ENCODE measurements at regions not wholly inside any gene's neighbourhood (a gene's known extent, or its start where the extent isn't known, plus 50 kb on each side); places are given as distances from the start of the nearest gene placed in this dataset.

- no peak for DNase-seq (ENCODE audit: low read depth)
These were observed 129.3 kb upstream of the TPM1 start for GRCh38 chr15:62913246-62913645.

GRCh38 chr15:62914461-62915079 lies 128.0 kb upstream of the TPM1 start:
- DNase-seq (ENCODE audit: low read depth) = no peak

- no peak for DNase-seq (ENCODE audit: low read depth)
These were observed 121.7 kb upstream of the TPM1 start for GRCh38 chr15:62920682-62921502.

GRCh38 chr15:62922514-62922913 lies 120.0 kb upstream of the TPM1 start:
- DNase-seq (ENCODE audit: low read depth) = no peak

- no peak for DNase-seq (ENCODE audit: low read depth)
These were observed 116.7 kb upstream of the TPM1 start for GRCh38 chr15:62925875-62926274.

- no peak for DNase-seq (ENCODE audit: low read depth)
These were observed 115.4 kb upstream of the TPM1 start for GRCh38 chr15:62927196-62927595.

- DNase-seq (ENCODE audit: low read depth) = no peak
These were observed 114.7 kb upstream of the TPM1 start for GRCh38 chr15:62927836-62928235.

GRCh38 chr15:62928242-62928999 lies 114.1 kb upstream of the TPM1 start:
- no peak for DNase-seq (ENCODE audit: low read depth)

- no peak for DNase-seq (ENCODE audit: low read depth)
These were observed 113.6 kb upstream of the TPM1 start for GRCh38 chr15:62929000-62929357.

GRCh38 chr15:62931650-62932049 lies 110.9 kb upstream of the TPM1 start:
- DNase-seq (ENCODE audit: low read depth) = no peak

GRCh38 chr15:62932436-62932835 lies 110.1 kb upstream of the TPM1 start:
- DNase-seq (ENCODE audit: low read depth) = no peak

GRCh38 chr15:62933386-62933785 lies 109.2 kb upstream of the TPM1 start:
- DNase-seq (ENCODE audit: low read depth) = no peak

- no peak for DNase-seq (ENCODE audit: low read depth)
These were observed 108.1 kb upstream of the TPM1 start for GRCh38 chr15:62934236-62934971.

- no peak for DNase-seq (ENCODE audit: low read depth)
These were observed 107.1 kb upstream of the TPM1 start for GRCh38 chr15:62935300-62936081.

GRCh38 chr15:62938825-62939224 lies 103.7 kb upstream of the TPM1 start:
- DNase-seq (ENCODE audit: low read depth) = no peak

GRCh38 chr15:62940093-62940754 lies 102.3 kb upstream of the TPM1 start:
- DNase-seq (ENCODE audit: low read depth) = no peak

- DNase-seq (ENCODE audit: low read depth) = no peak
These were observed 101.7 kb upstream of the TPM1 start for GRCh38 chr15:62940755-62941361.

- no peak for DNase-seq (ENCODE audit: low read depth)
These were observed 100.8 kb upstream of the TPM1 start for GRCh38 chr15:62941699-62942098.

GRCh38 chr15:62942428-62942827 lies 100.1 kb upstream of the TPM1 start:
- no peak for DNase-seq (ENCODE audit: low read depth)

GRCh38 chr15:62945063-62945462 lies 97.5 kb upstream of the TPM1 start:
- DNase-seq (ENCODE audit: low read depth) = no peak

- DNase-seq (ENCODE audit: low read depth) = no peak
These were observed 96.8 kb upstream of the TPM1 start for GRCh38 chr15:62945760-62946159.
